SK-N-SH (cell line): ENCODE measurements at regions not wholly inside any gene's neighbourhood (a gene's known extent, or its start where the extent isn't known, plus 50 kb on each side); places are given as distances from the start of the nearest gene placed in this dataset.
"Not testable (repeated sequence)": the region's sequence is repeated elsewhere in the genome, so short reads cannot be mapped to it uniquely, and the experiment has no call there.

ENCODE experiments used
- CTCF ChIP-seq: fragments of 200-600 bp; sonication (generic); IDR thresholded peaks from 2 replicates; pipeline ENCODE4 v1.6.1; 2017; ENCODE audit warnings: antibody characterized with exemption, mild to moderate bottlenecking, moderate library complexity
- EP300 ChIP-seq, 2 experiments: IDR thresholded peaks; 2 replicates each; pipeline versions ENCODE4 v1.4.0 to v1.6.1; 2012; ENCODE audit warnings: borderline replicate concordance in 1 of 2, low read depth in 1 of 2, low read length in 1 of 2
- FOXJ3 ChIP-seq: sonication (generic); formaldehyde crosslinking; IDR thresholded peaks from 2 replicates; pipeline ENCODE4 v1.5.1; 2020; ENCODE audit warnings: mild to moderate bottlenecking, missing genetic modification reagents
- RAD21 ChIP-seq: IDR thresholded peaks from 2 replicates; pipeline ENCODE4 v1.6.1; 2012; ENCODE audit warnings: mild to moderate bottlenecking, low read length
- REST ChIP-seq: IDR thresholded peaks from 2 replicates; pipeline ENCODE4 v1.6.1; 2012; ENCODE audit warnings: mild to moderate bottlenecking, low read depth, low read length, moderate library complexity
- ZBTB33 ChIP-seq: IDR thresholded peaks from 2 replicates; pipeline ENCODE4 v1.4.0; 2012; ENCODE audit warnings: low read depth, borderline replicate concordance

GRCh38 chr1:70796298-70796697 lies 251.3 kb downstream of the PTGER3 start:
- TF ChIP-seq CTCF; REST; FOXJ3 (CRISPR knock-in tag); EP300 (IDR thresholded peaks at IDR 0.05; ENCODE audit: borderline replicate concordance in 1 of 2, low read depth in 1 of 2, low read length in 1 of 2); ZBTB33; RAD21: not testable (repeated sequence)
